ENCODE measurements at regions not wholly inside any gene's neighbourhood (a gene's known extent, or its start where the extent isn't known, plus 50 kb on each side); places are given as distances from the start of the nearest gene placed in this dataset.
"Not testable (repeated sequence)": the region's sequence is repeated elsewhere in the genome, so short reads cannot be mapped to it uniquely, and the experiment has no call there.

- no peak for TF ChIP-seq CTCF (IDR thresholded peaks at IDR 0.05; ENCODE audit: low read length, missing control alignments)
- no peak for DNase-seq (ENCODE audit: low read depth)
Observed at GRCh38 chr17:31609331-31609730, 217.9 kb downstream of the RAB11FIP4 start.

GRCh38 chr17:31608659-31609254, 217.3 kb downstream of the RAB11FIP4 start:
- H3K4me3 ChIP-seq (replicated peaks; ENCODE audit: low read depth, low read length) = no peak overlapping the region
- no peak for TF ChIP-seq CTCF (IDR thresholded peaks at IDR 0.05; ENCODE audit: low read length, missing control alignments)

More at GRCh38 chr17:31609331-31609730, 217.9 kb downstream of the RAB11FIP4 start:
- H3K4me3 ChIP-seq (replicated peaks; ENCODE audit: low read depth, low read length) = no peak overlapping the region

GRCh38 chr17:31605761-31606160, 214.3 kb downstream of the RAB11FIP4 start:
- H3K4me3 ChIP-seq (replicated peaks; ENCODE audit: low read depth, low read length) = no peak overlapping the region
- DNase-seq (ENCODE audit: low read depth) = no peak
- no peak for TF ChIP-seq CTCF (IDR thresholded peaks at IDR 0.05; ENCODE audit: low read length, missing control alignments)

More at GRCh38 chr17:31608659-31609254, 217.3 kb downstream of the RAB11FIP4 start:
- DNase-seq (ENCODE audit: low read depth) = no peak

GRCh38 chr17:31604936-31605335, 213.5 kb downstream of the RAB11FIP4 start:
- DNase-seq (ENCODE audit: low read depth) = no peak
- H3K4me3 ChIP-seq (replicated peaks; ENCODE audit: low read depth, low read length) = no peak overlapping the region
- TF ChIP-seq CTCF (IDR thresholded peaks at IDR 0.05; ENCODE audit: low read length, missing control alignments) = no peak

GRCh38 chr17:31600144-31600543, 208.7 kb downstream of the RAB11FIP4 start:
- not testable (repeated sequence) for DNase-seq (ENCODE audit: low read depth); H3K4me3 ChIP-seq (replicated peaks; ENCODE audit: low read depth, low read length)

- no peak for TF ChIP-seq CTCF (IDR thresholded peaks at IDR 0.05; ENCODE audit: low read length, missing control alignments)
- DNase-seq (ENCODE audit: low read depth) = no peak
- H3K4me3 ChIP-seq (replicated peaks; ENCODE audit: low read depth, low read length) = no peak overlapping the region
Observed at GRCh38 chr17:31598921-31599571, 207.6 kb downstream of the RAB11FIP4 start.

GRCh38 chr17:31598399-31598782, 206.9 kb downstream of the RAB11FIP4 start:
- DNase-seq (ENCODE audit: low read depth) = no peak
- no peak for TF ChIP-seq CTCF (IDR thresholded peaks at IDR 0.05; ENCODE audit: low read length, missing control alignments)
- no peak overlapping the region for H3K4me3 ChIP-seq (replicated peaks; ENCODE audit: low read depth, low read length)

Data from fibroblast of pulmonary artery (primary cell).